RWPE2 (cell line): ENCODE measurements at regions not wholly inside any gene's neighbourhood (a gene's known extent, or its start where the extent isn't known, plus 50 kb on each side); places are given as distances from the start of the nearest gene placed in this dataset.
A peak's percentile ranks its signal among the peaks of the same experiment; 100 is the strongest.

Experiments used
- ATAC-seq: fragments of 200-7000 bp; cut with Tn5 transposase; 3 replicates; pipeline ENCODE4 v1.9.1; 2021; ENCODE audit warnings: low read depth
- DNase-seq: peaks from one replicate; pipeline ENCODE4 v3.0.0-alpha.2; 2020; ENCODE audit warnings: low spot score
- H3K27ac ChIP-seq: fragments of 450-650 bp; 2 replicates; pipeline ENCODE4 v1.5.1; 2017; ENCODE audit warnings: mild to moderate bottlenecking; ENCODE audit not compliant: poor library complexity, severe bottlenecking
- H3K27me3 ChIP-seq: fragments of 250-450 bp; sonication (Bioruptor Pico); 2 replicates; pipeline ENCODE4 v1.5.1; 2021; ENCODE audit warnings: mild to moderate bottlenecking, moderate library complexity; ENCODE audit not compliant: insufficient read depth, poor library complexity, severe bottlenecking
- H3K36me3 ChIP-seq: fragments of 250-450 bp; sonication (Bioruptor Pico); 2 replicates; pipeline ENCODE4 v1.5.1; 2020; ENCODE audit warnings: low read depth, mild to moderate bottlenecking, moderate library complexity
- H3K4me1 ChIP-seq: fragments of 250-450 bp; sonication (Bioruptor Pico); 2 replicates; pipeline ENCODE4 v1.5.1; 2021; ENCODE audit warnings: mild to moderate bottlenecking, moderate library complexity; ENCODE audit not compliant: insufficient read depth, poor library complexity, severe bottlenecking
- H3K4me3 ChIP-seq: fragments of 250-450 bp; sonication (Bioruptor Pico); 2 replicates; pipeline ENCODE4 v1.5.1; 2021; ENCODE audit warnings: mild to moderate bottlenecking, moderate library complexity; ENCODE audit not compliant: severe bottlenecking
- H3K9me3 ChIP-seq: fragments of 250-450 bp; sonication (Bioruptor Pico); 2 replicates; pipeline ENCODE4 v1.5.1; 2021; ENCODE audit warnings: mild to moderate bottlenecking, moderate library complexity; ENCODE audit not compliant: severe bottlenecking
- TF ChIP-seq, protein P1 (sequence below): fragments of 450-650 bp; IDR thresholded peaks from one replicate; pipeline ENCODE4 v1.5.1; 2017; ENCODE audit warnings: mild to moderate bottlenecking, moderate library complexity; ENCODE audit not compliant: poor library complexity, severe bottlenecking

GRCh38 chr1:115191691-115192090 is 102.4 kb upstream of the TSPAN2 start:
- TF ChIP-seq, protein P1, sequence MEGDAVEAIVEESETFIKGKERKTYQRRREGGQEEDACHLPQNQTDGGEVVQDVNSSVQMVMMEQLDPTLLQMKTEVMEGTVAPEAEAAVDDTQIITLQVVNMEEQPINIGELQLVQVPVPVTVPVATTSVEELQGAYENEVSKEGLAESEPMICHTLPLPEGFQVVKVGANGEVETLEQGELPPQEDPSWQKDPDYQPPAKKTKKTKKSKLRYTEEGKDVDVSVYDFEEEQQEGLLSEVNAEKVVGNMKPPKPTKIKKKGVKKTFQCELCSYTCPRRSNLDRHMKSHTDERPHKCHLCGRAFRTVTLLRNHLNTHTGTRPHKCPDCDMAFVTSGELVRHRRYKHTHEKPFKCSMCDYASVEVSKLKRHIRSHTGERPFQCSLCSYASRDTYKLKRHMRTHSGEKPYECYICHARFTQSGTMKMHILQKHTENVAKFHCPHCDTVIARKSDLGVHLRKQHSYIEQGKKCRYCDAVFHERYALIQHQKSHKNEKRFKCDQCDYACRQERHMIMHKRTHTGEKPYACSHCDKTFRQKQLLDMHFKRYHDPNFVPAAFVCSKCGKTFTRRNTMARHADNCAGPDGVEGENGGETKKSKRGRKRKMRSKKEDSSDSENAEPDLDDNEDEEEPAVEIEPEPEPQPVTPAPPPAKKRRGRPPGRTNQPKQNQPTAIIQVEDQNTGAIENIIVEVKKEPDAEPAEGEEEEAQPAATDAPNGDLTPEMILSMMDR, result no peak
- peaks cover 23% of the 10 kb centered on the region for H3K4me1 ChIP-seq
- H3K27ac ChIP-seq, result no peak overlapping the region
- no peak overlapping the region for H3K4me3 ChIP-seq
- ATAC-seq, result no peak
- H3K36me3 ChIP-seq, result no peaks in the 10 kb centered on the region
- H3K27me3 ChIP-seq, result no peaks in the 10 kb centered on the region
- no peaks in the 10 kb centered on the region for H3K9me3 ChIP-seq
- DNase-seq, result no peak

- Histone ChIP-seq H3K4me1 (peaks cover 23% of the 10 kb centered on the region), H3K36me3 (no peaks in the 10 kb centered on the region), H3K27ac (peak overlapping the region; percentile 92), H3K4me3 (no peak overlapping the region), H3K27me3 (no peaks in the 10 kb centered on the region), H3K9me3 (no peaks in the 10 kb centered on the region)
- TF ChIP-seq, protein P1, result no peak
- DNase-seq (no peak), ATAC-seq (no peak)
Observed at GRCh38 chr1:115190540-115191170, 101.4 kb upstream of the TSPAN2 start.

- H3K4me3 ChIP-seq, result no peak overlapping the region
- DNase-seq (no peak), ATAC-seq (peak; percentile 96)
- no peaks in the 10 kb centered on the region for H3K27me3 ChIP-seq
- H3K4me1 ChIP-seq, result peaks cover 23% of the 10 kb centered on the region
- TF ChIP-seq, protein P1, result no peak
- H3K27ac ChIP-seq, result peak overlapping the region; percentile 92
- no peaks in the 10 kb centered on the region for H3K9me3 ChIP-seq
- H3K36me3 ChIP-seq, result no peaks in the 10 kb centered on the region
Observed at GRCh38 chr1:115189814-115190539, 100.7 kb upstream of the TSPAN2 start.

DNA sequence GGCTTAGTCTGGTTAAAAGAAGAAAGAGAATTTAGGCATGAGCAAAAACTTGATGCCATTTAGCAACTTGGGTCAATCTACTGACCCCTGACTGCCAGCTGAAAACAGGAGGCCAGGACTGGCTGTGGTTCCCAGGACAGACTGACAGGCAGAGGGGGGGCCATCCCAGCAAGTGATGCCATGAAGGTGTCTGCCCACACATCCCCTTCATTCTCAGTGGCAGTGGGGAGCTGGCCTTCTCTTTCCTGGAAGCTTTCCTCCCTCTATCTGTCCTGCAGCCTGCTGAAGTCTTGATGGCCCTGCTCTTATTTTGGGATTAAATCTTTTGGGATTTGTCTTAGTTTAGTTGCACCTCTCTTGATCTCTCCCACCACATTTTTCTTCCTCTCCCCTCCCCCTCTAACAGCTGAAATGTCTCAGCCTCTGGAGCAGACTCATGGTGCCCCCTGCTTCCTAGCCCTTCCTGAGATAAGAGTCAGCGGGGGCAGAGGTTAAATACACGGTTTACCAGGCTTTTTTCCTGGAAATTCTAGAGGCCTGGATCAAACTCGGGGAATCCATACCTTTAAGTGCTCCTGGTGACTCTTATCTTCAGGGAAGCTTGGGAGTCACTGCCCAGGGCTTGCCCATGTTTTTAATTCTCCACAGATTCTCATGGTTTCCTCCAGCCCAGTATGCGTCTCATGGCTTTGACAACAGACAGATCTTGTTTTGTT is 99.5 kb upstream of the TSPAN2 start:
- Histone ChIP-seq H3K27me3 (no peaks in the 10 kb centered on the region), H3K4me3 (no peak overlapping the region), H3K36me3 (no peaks in the 10 kb centered on the region), H3K4me1 (peaks cover 34% of the 10 kb centered on the region), H3K27ac (peak overlapping the region; percentile 92), H3K9me3 (no peaks in the 10 kb centered on the region)
- DNase-seq, result no peak
- TF ChIP-seq, protein P1, result no peak
- no peak for ATAC-seq
